Prostate gland (tissue), 2 donors: ENCODE measurements at regions not wholly inside any gene's neighbourhood (a gene's known extent, or its start where the extent isn't known, plus 50 kb on each side); places are given as distances from the start of the nearest gene placed in this dataset.

Experiments
- DNase-seq: peaks from one replicate; pipeline ENCODE4 v3.0.0-alpha.2; 2019; ENCODE audit warnings: low spot score
- H3K27ac ChIP-seq, 2 donors: fragments of 200-600 bp; sonication (generic); 2 replicates each; pipeline ENCODE4 v1.5.1; 2017 to 2019
- H3K27me3 ChIP-seq: fragments of 200-600 bp; sonication (generic); replicated peaks from 2 replicates; pipeline ENCODE4 v1.5.1; 2019; ENCODE audit not compliant: insufficient read depth
- H3K36me3 ChIP-seq, 2 donors: fragments of 200-600 bp; sonication (generic); 1 replicate in 1 of 2; 2 replicates in 1 of 2; pipeline versions ENCODE4 v1.5.1 to v1.8.1; 2017 to 2019
- H3K4me1 ChIP-seq: fragments of 200-600 bp; sonication (generic); replicated peaks from 2 replicates; pipeline ENCODE4 v1.5.1; 2019
- H3K4me3 ChIP-seq, 2 donors: fragments of 200-600 bp; sonication (generic); 2 replicates each; pipeline ENCODE4 v1.5.1; 2017 to 2019
- H3K9me3 ChIP-seq: fragments of 200-600 bp; sonication (generic); 2 replicates; pipeline ENCODE4 v1.5.1; 2017
- CTCF ChIP-seq, 4 experiments: fragments of 200-600 bp in 2 of 4; fragments of 450-650 bp in 2 of 4; sonication (generic) in 2 of 4; IDR thresholded peaks; 1 replicate in 3 of 4; 2 replicates in 1 of 4; pipeline ENCODE4 v1.5.1; 2016 to 2019; ENCODE audit warnings: antibody characterized with exemption in 4 of 4, mild to moderate bottlenecking in 2 of 4, moderate library complexity in 2 of 4
- POLR2A ChIP-seq: fragments of 450-650 bp; IDR thresholded peaks from one replicate; pipeline ENCODE4 v1.6.1; 2016; ENCODE audit warnings: antibody characterized with exemption, mild to moderate bottlenecking
- POLR2AphosphoS5 ChIP-seq: sonication (generic); formaldehyde crosslinking; IDR thresholded peaks from one replicate; pipeline ENCODE4 v1.6.1; 2017; ENCODE audit warnings: antibody characterized with exemption
- WGBS: methylation state at CpG from one replicate; pipeline ENCODE4 v1.1.5; 2018; 5-methylcytosine and 5-hydroxymethylcytosine counted together
- intact Hi-C: fragments of 100-400 bp; cut with DNase I; formaldehyde crosslinking; loops from one replicate; pipeline ENCODE4 v1.14.2; 2022

GRCh38 chr16:22688463-22688862 is 125.5 kb upstream of the HS3ST2 start:
- no peak for TF ChIP-seq POLR2AphosphoS5
- TF ChIP-seq CTCF (IDR thresholded peaks at IDR 0.05), result no peak
- no peak for TF ChIP-seq POLR2A

DNA sequence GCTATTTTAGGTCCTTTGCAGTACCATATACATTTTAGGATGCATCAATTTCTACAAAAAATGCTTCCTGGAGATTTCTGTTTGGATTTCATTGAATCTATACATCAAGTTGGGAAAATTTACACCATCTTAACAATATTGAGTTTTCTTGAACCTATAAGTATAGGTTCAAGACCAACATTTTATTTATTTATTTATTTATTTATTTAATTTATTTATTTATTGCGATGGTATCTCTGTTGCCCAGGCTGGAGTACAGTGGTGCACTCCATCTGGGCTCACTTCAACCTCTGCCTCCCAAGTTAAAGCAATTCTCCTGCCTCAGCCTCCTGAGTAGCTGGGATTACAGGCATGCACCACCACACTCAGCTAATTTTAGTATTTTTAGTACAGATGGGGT is 125.0 kb upstream of the HS3ST2 start:
- no peaks in the 10 kb centered on the region for H3K36me3 ChIP-seq
- TF ChIP-seq CTCF (IDR thresholded peaks at IDR 0.05) (no peak), POLR2A (no peak), POLR2AphosphoS5 (no peak)
- WGBS, result 91% methylated on average over 1 of the region's 1 CpG
- no peaks in the 10 kb centered on the region for H3K27me3 ChIP-seq
- H3K4me1 ChIP-seq, result no peaks in the 10 kb centered on the region
- H3K9me3 ChIP-seq, result no peaks in the 10 kb centered on the region
- H3K27ac ChIP-seq, result no peak overlapping the region
- DNase-seq, result no peak
- no peak overlapping the region for H3K4me3 ChIP-seq
- intact Hi-C loops, result no loop called here

More at GRCh38 chr16:22688463-22688862, 125.5 kb upstream of the HS3ST2 start:
- no peaks in the 10 kb centered on the region for H3K36me3 ChIP-seq
- H3K4me1 ChIP-seq, result no peaks in the 10 kb centered on the region
- H3K27ac ChIP-seq, result no peak overlapping the region
- no peak overlapping the region for H3K4me3 ChIP-seq
- intact Hi-C loops, result no loop called here
- WGBS, result 95% methylated on average over 2 of the region's 2 CpGs
- H3K27me3 ChIP-seq, result no peaks in the 10 kb centered on the region
- no peak for DNase-seq
- no peaks in the 10 kb centered on the region for H3K9me3 ChIP-seq

- intact Hi-C loops, result no loop called here
- whole genome bisulfite sequencing, result 89% methylated on average over 3 of the region's 3 CpGs
- no peaks in the 10 kb centered on the region for H3K9me3 ChIP-seq
- no peak overlapping the region for H3K4me3 ChIP-seq
- no peaks in the 10 kb centered on the region for H3K27me3 ChIP-seq
- no peak overlapping the region for H3K27ac ChIP-seq
- no peaks in the 10 kb centered on the region for H3K4me1 ChIP-seq
- DNase-seq, result no peak
- TF ChIP-seq CTCF (IDR thresholded peaks at IDR 0.05) (no peak), POLR2A (no peak), POLR2AphosphoS5 (no peak)
- H3K36me3 ChIP-seq, result no peaks in the 10 kb centered on the region
Observed at GRCh38 chr16:22691335-22691734, 122.6 kb upstream of the HS3ST2 start.

- no peak overlapping the region for H3K27ac ChIP-seq
- TF ChIP-seq CTCF (IDR thresholded peaks at IDR 0.05), result no peak
- no peak for TF ChIP-seq POLR2A
- no peak for TF ChIP-seq POLR2AphosphoS5
- intact Hi-C loops, result no loop called here
- WGBS, result 47% methylated on average over 1 of the region's 1 CpG
- H3K27me3 ChIP-seq, result no peaks in the 10 kb centered on the region
- H3K4me1 ChIP-seq, result no peaks in the 10 kb centered on the region
- no peaks in the 10 kb centered on the region for H3K36me3 ChIP-seq
- no peaks in the 10 kb centered on the region for H3K9me3 ChIP-seq
- DNase-seq, result no peak
- H3K4me3 ChIP-seq, result no peak overlapping the region
Observed at GRCh38 chr16:22692034-22692433, 121.9 kb upstream of the HS3ST2 start.

- Histone ChIP-seq H3K4me3 (no peak overlapping the region), H3K27me3 (no peaks in the 10 kb centered on the region), H3K36me3 (no peaks in the 10 kb centered on the region), H3K9me3 (no peaks in the 10 kb centered on the region), H3K27ac (peak overlapping the region; percentile 17 to 56), H3K4me1 (no peaks in the 10 kb centered on the region)
- no peak for DNase-seq
- intact Hi-C loops, result no loop called here
- WGBS, result 81% methylated on average over 6 of the region's 6 CpGs
- no peak for TF ChIP-seq POLR2AphosphoS5
Observed at GRCh38 chr16:22692916-22693637, 120.9 kb upstream of the HS3ST2 start.
